ENCODE measurements at regions not wholly inside any gene's neighbourhood (a gene's known extent, or its start where the extent isn't known, plus 50 kb on each side); places are given as distances from the start of the nearest gene placed in this dataset.
"Not testable (repeated sequence)": the region's sequence is repeated elsewhere in the genome, so short reads cannot be mapped to it uniquely, and the experiment has no call there.

GRCh38 chr20:40016890-40017289, 672.1 kb downstream of the MAFB start:
- H3K27ac ChIP-seq, result no peak overlapping the region
- H3K9me3 ChIP-seq, result no peaks in the 10 kb centered on the region

GRCh38 chr20:40016392-40016791, 672.6 kb downstream of the MAFB start:
- intact Hi-C loops (cut with DNase I), result no loop called here
- H3K36me3 ChIP-seq, result no peaks in the 10 kb centered on the region
- H3K27me3 ChIP-seq, result no peaks in the 10 kb centered on the region
- no peak for TF ChIP-seq CTCF (IDR thresholded peaks at IDR 0.05)
- no peak for TF ChIP-seq POLR2A (IDR thresholded peaks at IDR 0.05)
- TF ChIP-seq POLR2AphosphoS5 (IDR thresholded peaks at IDR 0.05; ENCODE audit: insufficient read depth in 1 of 2, low read depth in 1 of 2), result no peak
- H3K4me3 ChIP-seq, result no peak overlapping the region
- no peak overlapping the region for H3K27ac ChIP-seq
- H3K9me3 ChIP-seq, result no peaks in the 10 kb centered on the region
- DNase-seq (ENCODE audit: extremely low spot score in 2 of 2), result no peak
- no peaks in the 10 kb centered on the region for H3K4me1 ChIP-seq

More at GRCh38 chr20:40016890-40017289, 672.1 kb downstream of the MAFB start:
- Histone ChIP-seq H3K27me3 (no peaks in the 10 kb centered on the region), H3K36me3 (no peaks in the 10 kb centered on the region), H3K4me3 (no peak overlapping the region), H3K4me1 (no peaks in the 10 kb centered on the region)
- TF ChIP-seq POLR2A (IDR thresholded peaks at IDR 0.05) (no peak), CTCF (IDR thresholded peaks at IDR 0.05) (no peak), POLR2AphosphoS5 (IDR thresholded peaks at IDR 0.05; ENCODE audit: insufficient read depth in 1 of 2, low read depth in 1 of 2) (no peak)
- intact Hi-C loops (cut with DNase I), result no loop called here
- DNase-seq (ENCODE audit: extremely low spot score in 2 of 2), result no peak

- H3K4me1 ChIP-seq; DNase-seq (ENCODE audit: extremely low spot score in 2 of 2); H3K36me3 ChIP-seq; H3K27me3 ChIP-seq; H3K27ac ChIP-seq; intact Hi-C loops (cut with DNase I); H3K4me3 ChIP-seq; H3K9me3 ChIP-seq: not testable (repeated sequence)
Observed at GRCh38 chr20:40012026-40012425, 677.0 kb downstream of the MAFB start.

GRCh38 chr20:40010483-40010882, 678.6 kb downstream of the MAFB start:
- no peak overlapping the region for H3K27ac ChIP-seq

GRCh38 chr20:40009542-40009941, 679.5 kb downstream of the MAFB start:
- TF ChIP-seq POLR2A (IDR thresholded peaks at IDR 0.05) (no peak), POLR2AphosphoS5 (IDR thresholded peaks at IDR 0.05; ENCODE audit: insufficient read depth in 1 of 2, low read depth in 1 of 2) (no peak), CTCF (IDR thresholded peaks at IDR 0.05) (no peak)
- DNase-seq (ENCODE audit: extremely low spot score in 2 of 2), result no peak
- Histone ChIP-seq H3K27me3 (no peaks in the 10 kb centered on the region), H3K27ac (no peak overlapping the region), H3K9me3 (no peaks in the 10 kb centered on the region), H3K4me3 (no peak overlapping the region), H3K36me3 (no peaks in the 10 kb centered on the region), H3K4me1 (no peaks in the 10 kb centered on the region)
- intact Hi-C loops (cut with DNase I), result no loop called here

More at GRCh38 chr20:40010483-40010882, 678.6 kb downstream of the MAFB start:
- no peak for DNase-seq (ENCODE audit: extremely low spot score in 2 of 2)
- no peak overlapping the region for H3K4me3 ChIP-seq
- TF ChIP-seq POLR2A (IDR thresholded peaks at IDR 0.05) (no peak), POLR2AphosphoS5 (IDR thresholded peaks at IDR 0.05; ENCODE audit: insufficient read depth in 1 of 2, low read depth in 1 of 2) (no peak), CTCF (IDR thresholded peaks at IDR 0.05) (no peak)
- no peaks in the 10 kb centered on the region for H3K36me3 ChIP-seq
- H3K4me1 ChIP-seq, result no peaks in the 10 kb centered on the region
- intact Hi-C loops (cut with DNase I), result no loop called here
- H3K27me3 ChIP-seq, result no peaks in the 10 kb centered on the region
- H3K9me3 ChIP-seq, result no peaks in the 10 kb centered on the region

- no peaks in the 10 kb centered on the region for H3K4me1 ChIP-seq
- no peaks in the 10 kb centered on the region for H3K9me3 ChIP-seq
- H3K36me3 ChIP-seq, result no peaks in the 10 kb centered on the region
- no peak overlapping the region for H3K4me3 ChIP-seq
- H3K27ac ChIP-seq, result no peak overlapping the region
- intact Hi-C loops (cut with DNase I), result no loop called here
- no peak for TF ChIP-seq CTCF (IDR thresholded peaks at IDR 0.05)
- TF ChIP-seq POLR2A (IDR thresholded peaks at IDR 0.05), result no peak
- TF ChIP-seq POLR2AphosphoS5 (IDR thresholded peaks at IDR 0.05; ENCODE audit: insufficient read depth in 1 of 2, low read depth in 1 of 2), result no peak
- DNase-seq (ENCODE audit: extremely low spot score in 2 of 2), result no peak
- H3K27me3 ChIP-seq, result no peaks in the 10 kb centered on the region
Observed at GRCh38 chr20:40008177-40008576, 680.9 kb downstream of the MAFB start.
